GM20000 (cell line): ENCODE measurements at regions not wholly inside any gene's neighbourhood (a gene's known extent, or its start where the extent isn't known, plus 50 kb on each side); places are given as distances from the start of the nearest gene placed in this dataset.

ENCODE experiments used
- DNase-seq: peaks from one replicate; pipeline ENCODE4 v3.0.0; 2012; ENCODE audit warnings: low spot score
- TF ChIP-seq, protein P1 (sequence below): IDR thresholded peaks from 2 replicates; pipeline ENCODE4 v1.5.1; 2012; ENCODE audit warnings: mild to moderate bottlenecking, control low read depth; ENCODE audit errors: extremely low read depth, missing control alignments

DNA sequence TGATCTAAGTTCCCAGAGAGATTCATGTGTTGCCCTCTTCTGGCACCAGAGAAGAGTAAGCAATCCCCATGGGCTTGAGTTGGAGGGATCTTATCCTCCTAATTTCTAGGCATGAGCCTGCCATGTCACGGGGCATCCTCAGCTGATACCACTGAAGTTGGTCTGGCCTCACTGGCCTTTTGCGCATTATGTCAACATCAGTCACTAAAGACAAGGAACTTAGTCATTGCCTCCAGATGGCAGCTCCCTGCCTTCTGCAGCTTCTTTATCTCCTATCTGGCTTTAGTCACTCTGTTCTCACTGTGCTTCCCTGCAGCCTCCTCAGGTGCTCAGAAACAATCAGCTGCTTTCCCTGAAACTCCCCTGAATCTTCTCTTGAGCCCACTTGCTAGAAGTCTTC is 312.2 kb downstream of the ADGRG6 start:
- DNase-seq = no peak
- TF ChIP-seq, protein P1, sequence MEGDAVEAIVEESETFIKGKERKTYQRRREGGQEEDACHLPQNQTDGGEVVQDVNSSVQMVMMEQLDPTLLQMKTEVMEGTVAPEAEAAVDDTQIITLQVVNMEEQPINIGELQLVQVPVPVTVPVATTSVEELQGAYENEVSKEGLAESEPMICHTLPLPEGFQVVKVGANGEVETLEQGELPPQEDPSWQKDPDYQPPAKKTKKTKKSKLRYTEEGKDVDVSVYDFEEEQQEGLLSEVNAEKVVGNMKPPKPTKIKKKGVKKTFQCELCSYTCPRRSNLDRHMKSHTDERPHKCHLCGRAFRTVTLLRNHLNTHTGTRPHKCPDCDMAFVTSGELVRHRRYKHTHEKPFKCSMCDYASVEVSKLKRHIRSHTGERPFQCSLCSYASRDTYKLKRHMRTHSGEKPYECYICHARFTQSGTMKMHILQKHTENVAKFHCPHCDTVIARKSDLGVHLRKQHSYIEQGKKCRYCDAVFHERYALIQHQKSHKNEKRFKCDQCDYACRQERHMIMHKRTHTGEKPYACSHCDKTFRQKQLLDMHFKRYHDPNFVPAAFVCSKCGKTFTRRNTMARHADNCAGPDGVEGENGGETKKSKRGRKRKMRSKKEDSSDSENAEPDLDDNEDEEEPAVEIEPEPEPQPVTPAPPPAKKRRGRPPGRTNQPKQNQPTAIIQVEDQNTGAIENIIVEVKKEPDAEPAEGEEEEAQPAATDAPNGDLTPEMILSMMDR = no peak

DNA sequence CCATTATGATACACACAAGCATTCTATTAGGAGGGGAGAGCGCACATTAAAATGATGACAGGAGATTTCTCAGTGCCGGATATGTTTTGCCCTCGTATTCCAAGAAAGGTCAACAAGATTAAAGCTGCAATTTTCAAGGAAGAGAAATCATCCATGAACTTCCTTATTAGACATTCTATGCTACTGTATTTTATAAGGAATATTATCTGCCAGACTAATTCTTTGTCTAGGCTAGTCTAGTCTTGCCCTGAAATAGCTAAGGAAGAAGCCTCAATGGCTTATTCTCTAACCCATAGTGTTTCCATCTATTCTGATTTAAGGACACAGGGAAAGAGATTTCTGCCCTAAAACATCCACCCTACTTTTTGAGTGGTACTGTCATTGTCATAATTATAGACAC is 315.4 kb downstream of the ADGRG6 start:
- DNase-seq = no peak
- TF ChIP-seq, protein P1 = no peak

GRCh38 chr6:142621822-142622221 is 320.0 kb downstream of the ADGRG6 start:
- TF ChIP-seq, protein P1 = no peak

GRCh38 chr6:142624978-142625715 is 319.8 kb downstream of the HIVEP2 start:
- TF ChIP-seq, protein P1 = no peak
- DNase-seq = no peak

More at GRCh38 chr6:142621822-142622221, 320.0 kb downstream of the ADGRG6 start:
- DNase-seq = no peak

GRCh38 chr6:142627474-142627873 is 317.5 kb downstream of the HIVEP2 start:
- no peak for DNase-seq

DNA sequence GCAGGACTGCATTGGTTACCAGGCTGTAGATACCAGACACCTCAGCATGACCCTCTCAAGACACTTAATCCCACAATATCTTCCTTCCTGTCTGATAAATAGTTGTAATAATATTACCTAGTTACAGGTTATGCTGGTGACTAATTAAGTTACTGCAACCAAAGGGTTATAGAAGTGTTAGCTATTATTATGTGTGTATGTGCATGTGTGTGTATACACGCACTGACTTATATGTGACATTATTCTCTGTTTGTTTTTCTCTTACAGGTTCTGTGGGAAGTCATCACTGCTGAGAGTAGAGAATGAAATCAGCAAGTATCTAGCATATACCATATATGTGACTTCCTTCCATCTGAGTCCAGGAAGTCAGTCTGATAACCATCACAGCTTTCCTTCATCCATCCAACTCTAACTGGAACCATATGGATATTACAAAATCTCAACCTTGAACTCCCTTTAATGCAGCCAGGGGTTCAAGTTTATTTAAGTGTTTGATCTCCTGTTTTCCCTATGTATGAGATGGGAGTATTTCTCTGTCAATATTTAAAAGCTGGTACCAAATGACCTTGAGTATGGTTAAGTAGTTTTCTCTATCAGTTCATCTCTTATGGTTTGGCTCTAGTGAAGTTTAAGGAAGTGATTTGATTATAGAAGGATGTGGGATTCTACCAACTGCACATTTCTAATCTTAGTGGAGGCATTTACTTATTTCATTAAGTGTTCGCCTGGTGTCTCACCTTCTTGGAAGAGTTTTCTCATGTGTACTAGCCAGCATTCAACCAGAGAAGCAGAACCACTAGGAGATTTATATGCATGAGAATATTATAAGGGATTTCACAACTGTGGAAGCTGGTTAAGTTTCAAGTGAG is 313.2 kb downstream of the HIVEP2 start:
- TF ChIP-seq, protein P1 = no peak
- no peak for DNase-seq

More at GRCh38 chr6:142627474-142627873, 317.5 kb downstream of the HIVEP2 start:
- TF ChIP-seq, protein P1 = no peak

GRCh38 chr6:142633317-142633716 is 311.7 kb downstream of the HIVEP2 start:
- TF ChIP-seq, protein P1 = no peak
- no peak for DNase-seq
